ENCODE measurements at regions not wholly inside any gene's neighbourhood (a gene's known extent, or its start where the extent isn't known, plus 50 kb on each side); places are given as distances from the start of the nearest gene placed in this dataset.

GRCh38 chr4:165711436-165711835, 161.6 kb upstream of the TLL1 start:
- TF ChIP-seq CTCF (conservative IDR thresholded peaks at IDR 0.05) (no peak), ZFX (IDR thresholded peaks at IDR 0.05) (no peak)
